Right lobe of liver (tissue), 6 donors: ENCODE measurements at regions not wholly inside any gene's neighbourhood (a gene's known extent, or its start where the extent isn't known, plus 50 kb on each side); places are given as distances from the start of the nearest gene placed in this dataset.
A peak's percentile ranks its signal among the peaks of the same experiment; 100 is the strongest.

Source experiments
- ATAC-seq, 4 donors: fragments of 200-7000 bp; cut with Tn5 transposase; one replicate each; pipeline ENCODE4 v1.9.1; 2020; ENCODE audit warnings: mild to moderate bottlenecking in 4 of 4, moderate library complexity in 4 of 4
- DNase-seq, 3 donors: peaks; one replicate each; pipeline ENCODE4 v3.0.0-alpha.2; 2020
- H3K27ac ChIP-seq, 3 donors: fragments of 200-600 bp; one replicate each; pipeline ENCODE4 v1.8.0; 2022
- H3K27me3 ChIP-seq, 2 donors: fragments of 200-600 bp; one replicate each; pipeline ENCODE4 v1.8.0; 2022
- H3K36me3 ChIP-seq, 4 donors: fragments of 200-600 bp; sonication (generic) in 1 of 4; one replicate each; pipeline versions ENCODE4 v1.5.1 to v1.8.0; 2017 to 2022; ENCODE audit warnings: control low read depth in 1 of 4
- H3K4me1 ChIP-seq, 4 donors: fragments of 200-600 bp; sonication (generic) in 1 of 4; one replicate each; pipeline versions ENCODE4 v1.5.1 to v1.8.0; 2017 to 2022; ENCODE audit warnings: control low read depth in 1 of 4
- H3K4me3 ChIP-seq, 3 donors: fragments of 200-600 bp; one replicate each; pipeline ENCODE4 v1.8.0; 2022
- H3K9me3 ChIP-seq, 4 donors: fragments of 200-600 bp; sonication (generic) in 1 of 4; one replicate each; pipeline versions ENCODE4 v1.5.1 to v1.8.0; 2017 to 2022; ENCODE audit warnings: control low read depth in 1 of 4
- POLR2A ChIP-seq: fragments of 450-650 bp; IDR thresholded peaks from one replicate; pipeline ENCODE4 v1.6.1; 2017; ENCODE audit warnings: antibody characterized with exemption, mild to moderate bottlenecking
- WGBS: methylation state at CpG from one replicate; pipeline ENCODE4 v1.1.6; 2018; ENCODE audit warnings: low coverage, low lambda C conversion rate; ENCODE audit not compliant: insufficient coverage; ENCODE audit errors: missing lambda C conversion rate; 5-methylcytosine and 5-hydroxymethylcytosine counted together
- intact Hi-C, 2 donors: fragments of 100-400 bp; cut with DNase I; formaldehyde crosslinking; loops; one replicate each; pipeline versions ENCODE4 v1.11.2 to v1.14.1; 2022
- TF ChIP-seq, protein P1 (sequence below), 4 donors: fragments of 200-600 bp in 3 of 4; fragments of 450-650 bp in 1 of 4; IDR thresholded peaks; one replicate each; pipeline versions ENCODE4 v1.5.1 to v1.8.0; 2016 to 2022; ENCODE audit warnings: antibody characterized with exemption in 4 of 4, mild to moderate bottlenecking in 2 of 4
- donor health status: DM: no; HTN: yes; CAD: no.
- donor health status: DM: no; HTN: no; CAD: no.
- donor health status: DM: no; HTN: no; CAD: no.
- donor health status: DM: no; HTN: yes; CAD: no.
- donor health status: DM: no; HTN: yes; CAD: no.

DNA sequence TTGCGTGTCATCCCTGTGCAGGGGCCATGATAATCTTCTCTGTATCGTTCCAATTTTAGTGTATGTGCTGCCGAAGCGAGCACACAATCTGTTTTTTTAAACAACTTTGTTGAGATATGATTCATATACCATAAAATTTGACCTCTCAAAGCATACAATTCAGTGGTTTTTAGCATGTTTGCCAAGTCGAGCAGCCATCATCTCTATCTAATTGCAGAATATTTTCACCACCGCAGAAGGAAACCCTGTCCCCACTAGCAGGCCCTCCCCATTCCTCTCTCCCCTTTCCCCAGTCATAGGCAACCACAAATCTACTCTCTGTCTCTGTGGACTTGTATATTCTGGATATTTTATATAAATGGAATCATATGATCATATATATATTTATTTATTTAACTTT, 78.7 kb upstream of the TINAGL1 start:
- WGBS: 78% methylated on average over 6 of the region's 6 CpGs
- no peaks in the 10 kb centered on the region for H3K36me3 ChIP-seq
- no peaks in the 10 kb centered on the region for H3K4me1 ChIP-seq
- H3K27me3 ChIP-seq: no peaks in the 10 kb centered on the region
- DNase-seq (peak in 1 of 3 donors; percentile 9), ATAC-seq (no peak)
- no peaks in the 10 kb centered on the region for H3K9me3 ChIP-seq
- no peak overlapping the region for H3K4me3 ChIP-seq
- no peak overlapping the region for H3K27ac ChIP-seq
- intact Hi-C loops: no loop called here
- no peak for TF ChIP-seq POLR2A
- TF ChIP-seq, protein P1, sequence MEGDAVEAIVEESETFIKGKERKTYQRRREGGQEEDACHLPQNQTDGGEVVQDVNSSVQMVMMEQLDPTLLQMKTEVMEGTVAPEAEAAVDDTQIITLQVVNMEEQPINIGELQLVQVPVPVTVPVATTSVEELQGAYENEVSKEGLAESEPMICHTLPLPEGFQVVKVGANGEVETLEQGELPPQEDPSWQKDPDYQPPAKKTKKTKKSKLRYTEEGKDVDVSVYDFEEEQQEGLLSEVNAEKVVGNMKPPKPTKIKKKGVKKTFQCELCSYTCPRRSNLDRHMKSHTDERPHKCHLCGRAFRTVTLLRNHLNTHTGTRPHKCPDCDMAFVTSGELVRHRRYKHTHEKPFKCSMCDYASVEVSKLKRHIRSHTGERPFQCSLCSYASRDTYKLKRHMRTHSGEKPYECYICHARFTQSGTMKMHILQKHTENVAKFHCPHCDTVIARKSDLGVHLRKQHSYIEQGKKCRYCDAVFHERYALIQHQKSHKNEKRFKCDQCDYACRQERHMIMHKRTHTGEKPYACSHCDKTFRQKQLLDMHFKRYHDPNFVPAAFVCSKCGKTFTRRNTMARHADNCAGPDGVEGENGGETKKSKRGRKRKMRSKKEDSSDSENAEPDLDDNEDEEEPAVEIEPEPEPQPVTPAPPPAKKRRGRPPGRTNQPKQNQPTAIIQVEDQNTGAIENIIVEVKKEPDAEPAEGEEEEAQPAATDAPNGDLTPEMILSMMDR (IDR thresholded peaks at IDR 0.05): no peak

DNA sequence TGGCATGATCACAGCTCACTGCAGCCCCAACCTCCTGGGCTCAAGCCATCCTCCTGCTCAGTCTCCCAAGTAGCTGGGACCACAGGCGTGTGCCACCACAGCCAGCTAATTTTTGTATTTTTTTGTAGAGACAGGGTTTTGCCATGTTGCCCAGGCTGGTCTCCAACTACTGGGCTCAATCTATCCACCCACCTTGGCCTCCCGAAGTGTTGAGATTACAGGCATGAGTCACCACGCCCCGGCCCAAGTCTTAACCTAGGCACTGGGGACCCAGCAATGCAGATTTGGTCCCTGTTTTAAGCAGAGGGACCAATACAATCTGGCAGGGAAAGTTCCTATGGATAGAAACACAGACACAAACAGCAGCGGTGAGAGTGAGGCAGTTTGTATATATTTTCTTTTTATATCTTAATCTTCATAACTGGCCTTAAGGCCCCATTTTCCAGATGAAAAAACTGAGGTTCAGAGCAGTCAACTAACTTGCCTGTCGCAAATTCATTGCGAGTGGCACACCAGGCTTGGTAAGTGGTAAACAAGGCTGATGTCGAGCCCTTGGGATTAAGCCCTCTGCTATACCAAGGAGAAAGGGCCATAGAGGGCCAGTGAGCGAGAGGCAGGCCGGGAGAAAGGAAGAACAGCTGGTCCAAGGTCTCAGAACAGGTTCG, 77.8 kb upstream of the TINAGL1 start:
- 89% methylated on average over 7 of the region's 11 CpGs for WGBS
- no peak overlapping the region for H3K27ac ChIP-seq
- DNase-seq (peak in 1 of 3 donors; percentile 22), ATAC-seq (no peak)
- TF ChIP-seq, protein P1 (IDR thresholded peaks at IDR 0.05): no peak
- TF ChIP-seq POLR2A: no peak
- no peaks in the 10 kb centered on the region for H3K36me3 ChIP-seq
- H3K27me3 ChIP-seq: no peaks in the 10 kb centered on the region
- intact Hi-C loops: no loop called here
- H3K4me1 ChIP-seq: no peaks in the 10 kb centered on the region
- H3K9me3 ChIP-seq: no peaks in the 10 kb centered on the region
- H3K4me3 ChIP-seq: no peak overlapping the region

DNA sequence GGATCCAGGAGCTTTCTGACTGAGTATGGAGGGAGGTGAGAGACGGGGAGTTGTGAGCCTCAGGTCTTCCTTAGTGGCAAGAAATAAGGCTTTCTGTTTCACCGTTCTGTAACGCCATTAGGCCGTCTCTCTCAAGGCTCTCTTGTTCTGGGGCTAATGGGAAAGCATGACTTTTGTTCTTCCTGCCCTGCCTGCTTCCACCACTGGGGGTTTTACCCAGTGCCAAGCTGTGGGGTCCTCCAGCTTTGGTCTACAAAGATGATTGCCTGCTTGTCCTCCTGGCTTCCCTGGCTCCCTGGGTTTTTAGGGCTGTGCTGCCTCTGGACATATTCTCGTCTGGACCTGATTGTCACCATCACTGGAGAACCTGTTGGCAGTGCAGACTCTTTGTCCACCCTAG, 74.8 kb upstream of the TINAGL1 start:
- no peaks in the 10 kb centered on the region for H3K27me3 ChIP-seq
- intact Hi-C loops: no loop called here
- DNase-seq: peak in 1 of 3 donors; percentile 28
- H3K36me3 ChIP-seq: no peaks in the 10 kb centered on the region
- H3K4me3 ChIP-seq: no peak overlapping the region
- 93% methylated on average over 2 of the region's 5 CpGs for WGBS
- H3K9me3 ChIP-seq: no peaks in the 10 kb centered on the region
- TF ChIP-seq, protein P1 (IDR thresholded peaks at IDR 0.05): no peak
- no peak for TF ChIP-seq POLR2A
- H3K4me1 ChIP-seq: no peaks in the 10 kb centered on the region
- no peak for ATAC-seq
- no peak overlapping the region for H3K27ac ChIP-seq

DNA sequence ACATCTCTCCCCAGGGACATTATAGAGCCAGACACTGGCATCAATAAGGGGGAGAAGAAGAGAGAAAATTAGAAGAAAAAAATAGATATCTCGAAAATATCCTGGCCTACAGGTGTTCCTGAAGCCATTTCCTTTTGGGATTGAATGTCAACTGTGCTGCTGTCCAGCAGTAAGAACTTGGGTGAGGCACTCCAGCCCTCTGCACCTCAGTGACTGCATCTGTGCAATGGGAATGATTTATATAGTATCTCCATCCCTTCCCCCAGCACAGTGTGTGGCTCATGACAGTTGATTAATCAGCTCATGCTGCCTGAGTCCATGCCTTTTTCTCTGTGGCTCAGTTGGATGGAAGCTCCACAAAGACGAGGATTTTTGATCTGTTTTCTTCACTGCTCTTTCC, 74.1 kb upstream of the TINAGL1 start:
- no peak overlapping the region for H3K27ac ChIP-seq
- no peak for DNase-seq
- TF ChIP-seq, protein P1 (IDR thresholded peaks at IDR 0.05): no peak
- no peak for TF ChIP-seq POLR2A
- WGBS: 74% methylated on average over 2 of the region's 2 CpGs
- no peaks in the 10 kb centered on the region for H3K4me1 ChIP-seq
- no peak overlapping the region for H3K4me3 ChIP-seq
- no peak for ATAC-seq
- intact Hi-C loops: no loop called here
- H3K27me3 ChIP-seq: no peaks in the 10 kb centered on the region
- H3K36me3 ChIP-seq: no peaks in the 10 kb centered on the region
- H3K9me3 ChIP-seq: no peaks in the 10 kb centered on the region
